GM12891 (cell line): ENCODE measurements at regions not wholly inside any gene's neighbourhood (a gene's known extent, or its start where the extent isn't known, plus 50 kb on each side); places are given as distances from the start of the nearest gene placed in this dataset.

Experiments used
- PAX5 ChIP-seq: IDR thresholded peaks from 2 replicates; pipeline ENCODE4 v1.6.1; 2011; ENCODE audit warnings: low read length, moderate library complexity, mild to moderate bottlenecking; ENCODE audit not compliant: insufficient read depth, severe bottlenecking
- POLR2A ChIP-seq: IDR thresholded peaks from 2 replicates; pipeline ENCODE4 v1.6.1; 2011; ENCODE audit warnings: low read depth, low read length, control low read depth
- POLR2AphosphoS5 ChIP-seq: IDR thresholded peaks from 2 replicates; pipeline ENCODE4 v1.6.1; 2011; ENCODE audit warnings: low read depth, low read length, control low read depth
- POU2F2 ChIP-seq: IDR thresholded peaks from 2 replicates; pipeline ENCODE4 v1.6.1; 2011; ENCODE audit warnings: low read depth, mild to moderate bottlenecking, control low read depth, low read length, moderate library complexity
- TAF1 ChIP-seq: IDR thresholded peaks from 2 replicates; pipeline ENCODE4 v1.6.1; 2011; ENCODE audit warnings: low read depth, low read length, control low read depth

DNA sequence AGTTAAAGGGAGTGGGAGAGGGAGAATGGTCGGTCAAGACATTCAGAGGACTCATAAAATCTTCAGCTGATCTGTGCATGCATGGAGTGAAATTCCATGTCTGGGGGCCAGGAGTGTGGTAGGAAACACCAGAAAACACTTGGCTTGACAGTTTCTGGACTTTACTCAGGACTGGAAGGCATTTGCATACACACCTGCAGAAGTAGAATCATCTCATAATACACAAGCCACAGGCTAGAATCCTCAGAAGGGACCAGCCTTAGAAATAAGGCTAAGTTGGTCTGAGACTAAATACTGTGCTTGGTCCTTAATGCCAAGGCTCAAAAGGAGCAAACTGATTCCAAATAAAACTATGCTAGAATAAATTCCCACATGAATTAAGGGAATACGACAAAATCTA is 328.1 kb upstream of the KITLG start:
- no peak for TF ChIP-seq POLR2A
- no peak for TF ChIP-seq TAF1
- TF ChIP-seq POLR2AphosphoS5: no peak
- TF ChIP-seq PAX5: no peak
- TF ChIP-seq POU2F2: no peak
